HG03520 (cell line): ENCODE measurements at regions not wholly inside any gene's neighbourhood (a gene's known extent, or its start where the extent isn't known, plus 50 kb on each side); places are given as distances from the start of the nearest gene placed in this dataset.
"Not testable (repeated sequence)": the region's sequence is repeated elsewhere in the genome, so short reads cannot be mapped to it uniquely, and the experiment has no call there.

ENCODE experiments used
- ATAC-seq: cut with Tn5 transposase; IDR thresholded peaks from one replicate; pipeline ENCODE4 v1.9.1; 2021; ENCODE audit warnings: mild to moderate bottlenecking, moderate library complexity; ENCODE audit not compliant: unreplicated experiment

DNA sequence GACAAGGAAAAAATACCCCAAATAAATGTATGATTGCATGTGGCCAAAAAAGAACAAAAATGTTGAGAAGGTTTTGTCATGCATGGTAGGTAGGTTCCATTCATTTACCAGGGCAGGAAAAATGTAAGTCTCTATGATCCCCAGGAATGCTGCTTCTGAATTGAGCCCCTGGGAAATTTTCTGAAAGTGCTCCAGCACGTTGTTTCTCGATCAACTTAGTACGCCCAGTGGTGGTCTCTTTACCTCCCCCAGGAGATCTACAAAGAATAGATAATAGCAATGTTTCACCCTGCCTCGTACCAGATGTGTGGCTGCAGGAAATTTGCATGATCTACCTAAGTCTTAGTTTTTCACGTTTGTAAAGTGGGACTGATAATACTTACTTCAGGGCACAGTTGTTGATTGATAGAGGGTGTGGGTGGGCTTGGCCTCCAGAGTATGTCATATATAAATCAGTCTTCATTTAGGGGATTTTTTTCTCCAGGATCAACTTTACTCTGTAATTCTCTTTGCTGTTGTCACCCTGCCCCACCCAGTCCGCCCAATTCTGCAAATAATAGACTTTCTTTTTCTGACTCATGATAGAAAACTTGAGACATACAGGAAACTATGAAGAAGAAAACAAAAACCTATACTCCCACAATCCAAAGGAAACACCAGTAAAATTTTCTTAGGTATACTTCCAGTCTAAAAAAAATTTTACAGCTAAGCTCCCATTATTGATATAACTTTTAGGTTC, 462.0 kb upstream of the RUNX1 start:
- no peak for ATAC-seq

DNA sequence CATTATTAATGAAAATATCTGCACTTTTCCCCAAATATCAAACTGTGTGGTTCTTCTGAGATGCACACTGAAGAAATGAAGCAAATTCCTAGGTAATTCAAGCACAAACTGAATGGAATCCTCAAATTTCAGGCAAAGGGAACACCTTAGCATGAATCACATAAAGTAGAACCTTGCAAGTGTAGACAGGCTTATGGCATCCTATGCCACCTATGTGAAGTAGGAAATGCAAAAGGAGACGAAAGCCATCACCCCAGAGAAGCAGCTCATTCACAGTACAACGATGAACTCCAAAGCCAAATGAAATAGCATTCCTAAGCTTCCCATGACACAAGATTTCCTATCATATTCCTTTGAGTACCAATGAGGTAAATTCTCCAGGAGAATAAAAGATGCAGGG, 461.2 kb upstream of the RUNX1 start:
- no peak for ATAC-seq

DNA sequence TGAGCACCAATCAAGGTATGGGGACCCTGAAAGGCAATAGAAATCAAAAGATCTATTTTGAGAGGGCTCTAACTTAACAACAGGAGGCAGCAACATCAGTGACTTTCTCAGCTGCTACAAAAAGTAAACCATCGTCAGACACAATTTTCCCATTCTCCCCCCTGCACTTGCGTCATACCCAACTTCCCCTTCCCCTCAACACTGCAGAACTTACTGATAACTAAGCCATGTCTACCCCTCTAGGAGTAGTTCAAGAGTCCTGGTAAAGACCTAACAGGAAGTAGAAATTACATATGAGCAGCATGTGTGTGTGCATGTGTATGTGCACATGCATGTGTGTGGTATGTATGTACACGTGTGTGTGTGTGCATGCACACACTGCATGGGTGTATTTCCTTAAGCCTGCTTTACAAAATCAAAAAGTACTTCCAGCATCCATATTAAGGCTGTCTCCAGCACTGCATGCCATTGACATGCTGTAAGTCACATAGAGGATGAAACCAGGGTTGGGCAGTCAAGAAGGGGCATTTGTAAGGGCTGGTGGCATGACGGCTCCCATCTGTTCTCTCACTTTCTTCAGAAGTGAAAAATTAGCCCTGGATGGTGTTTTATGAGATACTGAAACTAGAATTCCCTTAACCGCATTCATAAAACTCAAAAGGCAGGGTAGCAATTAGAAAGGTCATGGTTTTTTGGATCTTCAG, 460.1 kb upstream of the RUNX1 start:
- ATAC-seq = no peak

DNA sequence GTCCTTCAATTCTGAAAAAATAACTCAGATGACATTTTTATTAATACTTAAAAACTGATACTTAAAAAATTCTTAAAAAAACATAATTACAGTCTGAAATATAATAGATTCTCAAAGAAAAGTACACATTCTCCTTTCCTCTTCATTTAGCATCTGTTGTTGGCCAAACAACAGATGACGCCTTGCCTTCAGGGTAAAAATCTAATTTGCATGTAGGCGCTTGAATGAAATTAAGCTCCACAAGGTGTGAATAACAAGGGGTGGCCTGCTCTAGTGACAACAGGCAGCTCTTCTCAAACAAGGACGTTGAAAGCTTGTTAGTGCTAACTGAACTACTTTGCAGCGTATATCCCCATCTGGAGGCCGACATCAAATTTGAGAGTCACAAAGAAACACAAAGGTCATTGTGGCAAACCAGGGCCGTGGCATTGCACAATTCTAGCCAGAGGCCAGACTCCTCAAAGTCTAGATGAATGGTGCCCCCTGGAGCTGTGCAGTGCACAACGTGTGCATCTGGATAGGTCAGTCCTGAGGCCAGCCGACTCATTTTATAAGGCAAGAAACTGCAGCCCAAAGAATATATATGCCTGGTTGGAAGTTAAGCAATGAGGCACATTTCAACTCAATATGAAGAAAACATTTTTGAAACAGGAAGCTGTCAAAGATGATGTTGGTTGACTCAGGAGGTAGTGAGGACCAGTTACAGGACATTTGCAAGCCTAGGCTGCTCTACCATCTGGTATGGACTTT, 459.2 kb upstream of the RUNX1 start:
- no peak for ATAC-seq

DNA sequence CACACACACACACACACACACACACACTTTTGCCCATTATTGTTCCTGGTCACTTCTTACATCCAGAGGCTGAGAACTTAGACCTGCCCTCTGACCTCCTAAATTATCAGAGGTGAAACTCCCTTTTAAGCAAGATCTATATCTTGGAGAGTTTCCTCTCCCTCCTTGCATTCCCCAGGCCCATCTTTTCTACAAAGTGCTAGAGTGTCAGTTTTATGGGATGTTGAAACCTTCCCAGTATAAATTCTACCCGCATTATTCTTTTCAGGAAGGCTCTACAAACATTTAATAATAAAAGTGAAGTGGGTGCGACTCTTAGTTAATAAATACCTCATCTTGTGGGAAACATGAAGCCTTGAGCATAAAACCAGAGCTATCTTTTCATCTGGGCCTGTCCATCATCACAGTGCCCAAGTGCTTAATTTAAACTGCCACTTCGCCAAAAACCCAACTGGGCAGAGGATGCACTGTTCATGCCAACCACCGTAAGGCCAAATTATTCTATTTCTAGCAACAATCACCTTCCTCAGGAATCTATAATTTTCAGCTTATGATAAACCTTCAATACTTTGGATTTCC, 458.2 kb upstream of the RUNX1 start:
- no peak for ATAC-seq

DNA sequence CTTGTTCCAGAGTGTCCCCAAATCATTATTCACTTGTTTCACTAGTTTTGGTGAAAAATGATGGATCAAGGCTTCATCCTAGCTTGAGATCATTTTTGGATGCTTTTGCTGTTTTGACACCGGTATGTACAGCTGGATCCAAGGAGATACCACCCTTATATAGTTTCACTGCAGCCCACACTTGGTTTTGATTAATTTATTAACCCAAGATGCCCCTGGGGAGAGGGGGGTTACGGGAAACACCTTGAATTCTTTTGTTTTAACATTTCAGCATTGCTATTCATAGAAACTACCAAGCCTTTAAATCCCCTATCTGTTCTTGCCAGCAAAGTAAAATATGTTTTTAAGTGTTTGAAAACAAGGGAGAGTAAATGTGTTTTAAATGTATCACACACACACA, 457.7 kb upstream of the RUNX1 start:
- ATAC-seq = no peak

DNA sequence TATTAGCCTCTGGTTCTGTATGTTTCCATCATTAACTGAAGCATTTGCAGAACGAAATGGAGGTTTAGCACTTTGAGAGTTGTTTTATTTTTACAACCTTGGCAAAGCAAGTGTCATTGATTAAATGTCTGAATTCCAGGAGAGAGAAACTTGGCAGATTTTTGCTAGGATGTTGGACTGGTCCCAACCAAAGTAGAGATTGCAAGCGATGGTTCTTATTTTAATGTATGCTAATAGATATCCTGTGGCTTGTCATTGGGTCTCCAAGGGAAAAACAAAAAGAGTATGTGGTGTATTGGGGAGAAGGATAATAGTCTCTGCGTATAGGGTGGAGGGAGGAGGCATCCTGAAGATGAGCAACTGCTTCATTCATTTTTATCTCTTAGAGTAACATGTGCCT, 457.2 kb upstream of the RUNX1 start:
- ATAC-seq = no peak

DNA sequence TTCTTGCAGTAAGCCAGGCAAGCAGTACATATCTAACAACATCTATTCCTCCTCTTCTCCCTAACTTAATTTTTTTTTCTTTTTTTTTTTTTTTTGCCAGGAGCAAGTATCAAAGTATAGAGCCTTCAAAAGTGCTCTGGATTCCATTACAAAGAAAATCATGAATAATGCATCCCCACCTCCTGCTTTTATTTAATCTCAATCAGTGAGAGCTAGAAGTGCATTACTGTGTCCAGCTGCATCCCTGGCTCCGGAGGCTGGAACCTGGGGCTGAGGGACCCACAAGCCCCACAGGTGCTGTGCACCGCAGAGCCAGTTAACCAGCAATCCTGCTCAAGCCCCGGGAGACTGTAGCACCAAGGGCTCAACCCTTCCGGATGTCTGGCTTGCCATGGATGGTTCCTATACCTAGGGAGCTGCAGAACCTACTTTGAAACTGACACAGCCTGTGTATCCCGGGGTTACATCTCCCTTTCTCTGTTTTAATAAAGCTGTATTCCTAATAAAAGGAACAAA, 455.9 kb upstream of the RUNX1 start:
- no peak for ATAC-seq

DNA sequence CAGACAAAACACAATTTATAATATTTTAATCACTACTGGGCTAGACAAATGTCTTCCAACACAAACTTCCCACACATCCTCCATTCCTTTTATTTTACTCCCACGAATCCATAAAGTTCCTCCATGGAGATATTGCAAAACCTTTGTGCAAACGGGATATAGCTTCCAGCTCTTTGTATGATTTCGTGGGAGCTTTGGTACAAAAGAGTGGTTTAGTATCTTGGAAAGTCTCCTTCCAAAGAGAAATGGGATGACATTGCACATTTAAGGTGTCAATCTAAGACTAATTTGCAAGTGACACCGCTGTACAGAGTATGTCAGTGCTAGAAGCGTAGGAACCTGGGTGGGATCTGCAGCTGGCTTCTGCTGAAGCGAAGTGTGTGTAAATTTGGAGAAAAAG, 455.2 kb upstream of the RUNX1 start:
- no peak for ATAC-seq

DNA sequence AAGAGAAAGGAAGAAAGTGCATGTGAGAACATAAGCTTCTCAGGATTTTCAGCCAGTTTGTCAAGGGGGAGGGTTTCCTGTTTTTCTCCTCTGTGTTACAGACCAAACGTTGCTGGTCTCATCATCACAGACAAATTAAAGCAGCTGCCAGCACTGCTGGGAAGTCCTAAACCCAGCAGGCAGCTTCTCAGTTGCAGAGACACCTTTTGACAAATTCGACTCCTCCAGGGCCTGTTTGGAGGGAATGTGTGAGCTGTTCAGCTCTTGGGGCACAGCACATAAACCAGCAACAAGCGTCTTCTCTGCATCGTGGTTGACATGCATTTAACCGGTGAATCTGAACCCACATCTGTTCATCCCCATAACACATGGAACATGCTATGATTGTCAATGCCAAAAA, 454.6 kb upstream of the RUNX1 start:
- ATAC-seq = no peak

DNA sequence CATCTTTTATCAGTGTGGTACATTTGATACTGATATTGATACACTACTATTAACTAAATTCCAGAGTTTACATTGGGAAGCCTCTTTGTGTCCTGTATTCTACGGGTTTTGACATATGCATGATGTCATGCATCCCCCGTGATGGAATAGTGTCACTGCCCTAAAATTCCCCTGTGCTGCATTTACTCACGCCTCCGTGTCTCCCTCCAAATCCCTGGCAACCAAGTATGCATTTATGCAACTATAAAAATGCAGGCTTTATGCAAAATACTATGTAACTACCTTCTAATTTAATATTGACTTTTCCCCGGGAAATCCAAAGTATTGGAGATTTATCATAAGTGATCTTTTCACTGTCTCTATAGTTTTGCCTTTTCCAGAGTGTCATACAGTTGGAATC, 453.7 kb upstream of the RUNX1 start:
- ATAC-seq = no peak

DNA sequence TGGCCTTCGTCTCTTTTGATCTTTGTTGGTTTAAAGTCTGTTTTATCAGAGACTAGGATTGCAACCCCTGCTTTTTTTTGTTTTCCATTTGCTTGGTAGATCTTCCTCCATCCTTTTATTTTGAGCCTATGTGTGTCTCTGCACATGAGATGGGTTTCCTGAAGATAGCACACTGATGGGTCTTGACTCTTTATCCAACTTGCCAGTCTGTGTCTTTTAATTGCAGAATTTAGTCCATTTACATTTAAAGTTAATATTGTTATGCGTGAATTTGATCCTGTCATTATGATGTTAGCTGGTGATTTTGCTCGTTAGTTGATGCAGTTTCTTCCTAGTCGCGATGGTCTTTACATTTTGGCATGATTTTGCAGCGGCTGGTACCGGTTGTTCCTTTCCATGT, 448.4 kb upstream of the RUNX1 start:
- not testable (repeated sequence) for ATAC-seq

DNA sequence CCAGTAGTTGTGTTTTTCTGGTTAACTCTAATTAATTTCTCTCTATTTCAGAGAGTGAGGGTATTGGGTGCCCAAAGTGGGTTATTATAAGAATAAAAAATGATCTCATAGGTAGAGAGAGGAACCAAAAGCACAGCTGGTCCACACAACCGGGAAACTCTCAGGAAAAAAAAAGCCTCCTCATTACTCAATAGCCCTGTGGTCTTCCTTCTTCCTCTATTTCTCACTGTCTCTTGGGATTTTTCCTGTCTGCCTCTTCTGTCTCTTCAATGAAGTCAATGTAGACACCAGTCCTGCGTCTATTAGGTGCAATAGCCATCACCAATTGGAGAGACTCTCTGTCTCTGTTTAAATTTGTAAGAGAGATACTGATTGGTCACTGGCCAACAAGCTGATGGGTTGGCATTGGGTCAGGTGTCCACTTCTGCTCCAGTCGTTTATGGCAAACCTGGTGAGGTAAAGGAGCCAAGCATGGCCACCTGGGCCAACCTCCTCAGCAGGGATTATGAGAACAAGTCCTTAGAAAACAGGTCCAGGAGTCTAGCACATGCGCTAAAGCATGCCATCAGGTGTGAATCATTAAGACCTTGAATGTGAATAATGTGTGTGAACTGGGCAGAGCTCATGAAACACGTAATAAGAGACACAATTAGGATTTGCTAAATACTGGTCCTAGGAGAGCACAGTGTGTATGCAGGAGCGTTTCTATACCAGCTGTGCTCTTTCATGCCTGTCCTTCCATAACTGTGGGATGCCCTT, 443.0 kb upstream of the RUNX1 start:
- ATAC-seq = no peak

DNA sequence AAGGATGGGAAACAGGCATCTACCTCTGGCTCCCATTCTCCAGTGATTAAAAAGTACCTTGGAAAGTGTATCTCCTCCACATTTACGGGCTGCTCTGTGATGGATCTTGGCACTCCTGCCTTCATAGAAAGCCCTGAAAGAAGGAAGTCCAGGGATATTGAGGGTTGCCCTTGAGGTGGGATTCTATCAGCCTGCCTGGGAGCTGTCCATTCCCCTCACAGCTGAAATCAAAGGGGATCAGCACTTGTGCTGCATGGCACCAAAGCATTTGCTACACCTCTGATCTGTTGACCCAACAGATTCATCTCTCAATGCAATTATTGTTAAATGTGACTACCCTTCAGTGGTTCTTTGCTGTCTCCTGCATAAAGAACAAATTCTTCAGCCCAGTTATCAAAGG, 442.0 kb upstream of the RUNX1 start:
- no peak for ATAC-seq

DNA sequence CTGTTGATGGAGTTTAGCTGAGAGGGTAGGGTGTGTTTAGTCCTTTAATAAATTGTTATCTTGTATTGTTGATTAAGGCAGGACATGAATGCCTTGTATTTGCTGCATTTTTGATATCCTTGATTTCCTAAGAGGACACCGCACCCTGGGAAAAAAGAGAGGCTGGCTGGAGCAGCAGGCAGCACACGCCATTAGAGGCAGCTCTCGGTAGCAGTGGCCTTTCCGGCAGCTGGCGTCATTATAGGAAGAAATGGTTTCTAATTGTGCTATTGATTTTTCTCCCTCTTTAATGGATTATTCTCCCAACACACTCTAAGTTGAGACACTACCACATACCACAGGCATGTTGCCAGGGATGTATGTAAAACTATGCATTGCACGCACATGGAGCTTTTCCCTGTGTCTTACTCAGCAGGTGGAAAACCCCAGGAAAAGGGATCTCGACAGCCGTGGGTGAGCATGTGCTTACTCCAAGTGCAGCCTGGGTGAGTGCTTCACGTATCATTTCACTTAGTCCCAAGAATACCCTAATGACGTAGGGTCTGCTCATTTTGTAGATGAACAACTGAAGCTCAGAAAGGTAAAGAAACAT, 440.4 kb upstream of the RUNX1 start:
- ATAC-seq = no peak

DNA sequence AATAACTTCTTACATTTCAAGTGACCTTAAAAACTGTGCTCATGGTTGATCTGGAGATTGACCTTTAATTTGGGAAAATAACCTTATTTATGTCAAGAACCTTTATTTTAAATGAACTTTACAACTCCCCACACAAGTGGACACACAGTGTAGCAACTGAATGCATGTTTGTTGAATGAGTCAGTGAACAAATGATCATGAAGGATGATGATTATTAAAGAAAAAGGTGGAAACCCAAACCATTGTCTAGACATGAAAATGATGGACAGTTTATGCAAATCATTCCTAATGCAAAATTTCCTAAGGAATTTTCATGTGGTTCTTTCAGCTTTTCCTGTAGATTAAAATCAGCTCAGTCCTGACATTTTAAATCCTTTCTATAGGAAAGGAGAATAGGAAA, 439.8 kb upstream of the RUNX1 start:
- no peak for ATAC-seq

DNA sequence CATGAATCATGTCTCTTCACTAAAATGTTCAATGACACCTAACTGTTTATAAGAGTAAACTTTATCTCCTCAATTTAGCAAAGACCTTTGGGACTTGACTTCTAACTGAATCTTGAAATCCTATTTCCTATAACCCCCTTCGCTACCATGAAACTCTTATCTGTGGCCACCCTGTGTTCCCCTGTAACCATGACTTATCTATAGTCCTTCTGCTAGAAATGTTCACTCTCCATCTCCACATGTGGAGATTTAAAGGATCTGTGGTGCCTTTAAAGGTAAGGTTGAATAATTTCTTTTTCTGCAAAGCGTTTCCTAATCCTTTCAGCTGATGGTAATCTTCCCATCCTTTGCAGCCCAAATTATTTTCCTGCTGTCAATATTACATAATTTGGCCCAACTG, 436.3 kb upstream of the RUNX1 start:
- ATAC-seq = no peak

DNA sequence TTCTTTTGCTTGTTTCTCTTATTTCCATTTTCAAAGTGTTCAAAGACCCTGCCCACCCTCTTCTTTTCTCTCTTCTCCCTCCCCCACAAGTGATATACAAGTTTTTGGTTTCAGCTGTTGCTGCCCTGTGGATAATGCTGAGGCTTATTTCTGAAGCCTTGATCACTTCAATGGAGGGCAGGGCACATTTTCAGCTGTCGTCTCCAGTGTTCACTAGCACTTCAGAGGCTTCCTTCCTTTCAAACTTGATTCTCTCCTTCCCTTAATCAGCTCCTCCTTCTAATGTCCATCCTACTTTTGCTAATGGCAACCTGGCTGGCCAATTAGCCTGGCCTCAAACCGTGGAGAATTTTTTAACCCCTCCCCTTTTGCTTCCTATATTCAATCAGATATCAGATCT, 435.7 kb upstream of the RUNX1 start:
- no peak for ATAC-seq

DNA sequence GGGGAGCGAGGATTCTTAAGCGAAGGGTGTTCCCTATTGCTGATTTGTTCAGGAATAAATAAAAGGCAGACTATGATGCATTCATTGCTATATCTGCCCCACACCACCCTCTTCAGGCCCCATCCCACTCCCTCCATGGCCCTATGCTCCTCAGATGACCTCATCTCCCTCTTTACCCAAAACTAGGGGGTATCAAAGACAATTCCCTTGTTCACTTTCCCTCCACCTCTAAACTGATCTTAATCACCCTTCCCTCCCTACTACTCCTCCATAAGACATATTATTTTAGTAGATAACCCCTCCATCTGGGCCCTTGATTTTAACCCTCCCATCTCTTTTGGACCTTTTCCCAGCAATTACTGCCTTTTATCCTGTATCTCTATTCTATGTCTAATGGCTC, 434.9 kb upstream of the RUNX1 start:
- ATAC-seq = no peak

DNA sequence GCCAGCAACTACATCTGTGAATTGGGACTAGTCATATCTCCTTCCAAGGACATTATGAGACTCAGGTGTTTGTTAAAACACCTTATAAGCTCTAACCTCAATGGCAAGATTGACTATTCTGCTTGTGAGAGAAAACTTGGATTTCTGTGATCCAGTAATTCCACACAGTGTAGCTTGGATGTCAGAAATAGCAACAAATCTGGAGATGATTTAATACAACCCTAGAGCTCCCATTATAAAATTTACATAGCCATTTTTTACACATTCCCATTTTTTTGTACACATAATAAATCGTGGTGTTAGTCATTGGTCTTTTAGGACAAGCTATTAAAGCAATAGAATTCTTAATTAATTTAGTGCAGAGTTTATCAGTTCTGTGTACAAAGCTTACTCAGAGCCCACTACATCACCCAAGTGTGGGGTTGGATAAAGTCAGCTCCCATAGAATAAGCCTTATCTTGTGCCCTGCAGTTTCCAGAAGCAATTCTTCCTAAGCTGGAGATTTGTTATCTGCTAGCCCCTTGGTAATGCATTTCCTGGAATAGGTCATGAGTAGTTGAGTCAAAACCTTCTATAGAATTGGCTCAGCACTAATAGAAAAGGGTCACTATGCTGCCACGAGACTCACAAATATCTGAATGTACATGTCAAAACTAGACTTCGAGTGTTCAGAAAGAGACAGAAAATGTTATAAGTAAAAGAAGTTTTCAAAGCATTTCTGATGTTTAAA, 434.0 kb upstream of the RUNX1 start:
- no peak for ATAC-seq
